ENCODE measurements at regions not wholly inside any gene's neighbourhood (a gene's known extent, or its start where the extent isn't known, plus 50 kb on each side); places are given as distances from the start of the nearest gene placed in this dataset.
"Not testable (repeated sequence)": the region's sequence is repeated elsewhere in the genome, so short reads cannot be mapped to it uniquely, and the experiment has no call there.

DNA sequence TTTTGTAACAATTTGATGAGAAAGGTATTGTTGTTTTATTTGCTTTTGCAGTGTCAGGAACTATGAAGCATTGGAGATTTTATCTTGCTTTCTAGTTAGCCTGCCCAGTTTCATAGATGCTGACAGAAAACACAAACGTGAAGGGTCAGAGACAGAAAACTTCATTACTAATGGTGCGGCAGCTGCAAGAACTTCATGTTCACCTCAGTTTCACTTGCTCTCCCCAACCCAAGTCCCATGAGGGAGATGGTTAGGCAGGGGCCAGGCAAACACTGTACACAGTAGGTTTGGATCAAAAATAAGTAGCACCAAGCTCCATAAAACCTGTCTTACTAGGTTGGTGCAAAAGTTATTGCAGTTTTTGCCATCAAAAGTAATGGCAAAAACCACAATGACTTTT, 550.2 kb upstream of the MIR17HG start:
- no peak for DNase-seq

- DNase-seq = no peak
These were observed 549.1 kb upstream of the MIR17HG start for GRCh38 chr13:90798381-90798780.

DNA sequence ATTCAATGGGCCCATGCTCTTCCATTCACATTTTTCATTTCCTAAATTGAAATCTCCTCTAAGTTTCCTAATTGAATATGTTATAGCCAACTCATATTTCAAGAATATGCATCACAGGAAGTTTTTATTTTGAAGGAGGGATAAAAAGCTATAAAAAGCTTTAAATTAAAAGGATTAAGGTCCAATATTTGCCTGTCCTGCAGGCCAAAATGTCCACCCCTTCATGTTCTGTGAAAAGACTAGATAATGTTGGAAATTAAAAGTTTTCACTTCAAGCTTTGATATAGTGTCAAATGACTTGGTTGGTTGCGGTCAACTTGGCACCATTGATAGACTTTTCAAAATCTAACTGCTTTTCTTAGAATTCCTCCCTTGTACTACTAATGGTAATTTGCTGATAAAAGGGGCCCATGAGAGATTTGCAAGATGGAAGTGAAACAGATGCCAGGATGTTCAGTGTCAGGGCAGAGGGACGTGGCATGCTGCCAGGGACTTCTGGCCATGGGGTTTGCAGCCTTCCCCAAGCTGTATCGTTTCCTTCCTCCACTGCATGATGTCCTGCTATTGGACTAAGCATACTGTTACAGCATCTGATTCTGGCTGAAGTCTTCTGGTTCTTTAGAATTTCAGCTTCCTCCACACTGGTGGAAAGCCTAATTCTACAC, 547.3 kb upstream of the MIR17HG start:
- DNase-seq = no peak

DNA sequence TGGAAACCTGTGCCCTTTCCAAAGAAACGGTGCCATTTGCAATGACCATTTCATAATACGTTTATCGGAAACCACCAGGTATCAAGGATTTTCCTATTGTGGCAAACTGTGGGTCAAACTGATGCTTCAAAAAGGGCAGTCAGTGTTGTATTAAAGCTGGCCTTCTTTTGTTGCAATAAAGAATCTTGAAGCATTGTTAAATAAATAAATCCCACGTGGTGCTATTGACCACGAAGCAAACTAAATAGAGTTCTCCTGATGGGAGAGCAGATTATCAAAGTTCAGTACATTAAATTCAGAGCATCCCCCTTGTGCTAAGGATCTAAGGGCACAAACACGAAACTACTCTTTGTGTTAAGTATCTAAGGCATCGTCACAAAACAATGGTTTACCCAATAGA, 545.9 kb upstream of the MIR17HG start:
- DNase-seq = no peak

DNA sequence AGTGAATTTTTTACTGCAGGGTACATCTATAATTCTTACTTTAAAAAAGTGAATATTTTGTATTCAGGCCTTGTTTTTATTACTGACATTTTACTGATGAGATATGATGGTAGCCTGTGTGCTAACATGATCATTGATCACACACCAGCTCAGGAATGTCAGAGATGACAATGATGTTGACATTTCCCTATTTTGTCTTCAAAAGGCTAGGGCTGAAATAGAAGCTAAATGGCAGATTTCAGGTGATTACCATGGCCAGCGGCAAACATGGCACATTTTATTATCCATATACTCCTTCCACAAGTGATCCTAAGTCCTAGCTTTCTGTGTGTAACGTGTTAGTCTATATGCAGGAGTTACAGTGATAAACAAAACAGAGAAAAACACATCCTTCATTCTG, 544.3 kb upstream of the MIR17HG start:
- DNase-seq = no peak

DNA sequence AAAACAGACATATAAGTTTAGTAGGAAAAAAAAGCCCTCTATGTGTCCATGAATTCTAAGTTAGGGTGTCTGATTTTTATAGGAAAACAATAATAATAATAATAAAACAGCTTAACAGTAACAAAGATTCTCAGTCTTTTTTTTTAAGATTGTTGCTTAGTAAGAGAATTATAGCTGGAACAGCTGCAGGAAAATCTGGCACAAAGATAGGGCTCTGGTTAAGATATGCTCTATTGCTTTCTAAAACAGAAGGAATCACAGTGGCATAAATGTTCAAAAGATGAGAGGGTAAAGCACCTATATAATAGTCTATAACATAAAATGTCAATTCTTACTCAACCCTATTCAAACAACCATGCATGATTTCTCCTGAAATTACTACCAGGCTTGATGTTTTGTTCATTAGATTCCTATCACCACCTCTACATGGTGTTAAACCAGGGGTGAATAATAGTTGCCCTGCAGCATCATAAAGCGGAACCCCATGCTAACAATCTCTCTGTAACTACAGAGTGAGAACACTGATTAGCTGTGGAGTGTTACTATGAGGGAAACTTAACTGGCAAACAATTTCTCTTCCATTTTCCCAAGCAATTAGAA, 541.4 kb upstream of the MIR17HG start:
- DNase-seq = no peak

DNA sequence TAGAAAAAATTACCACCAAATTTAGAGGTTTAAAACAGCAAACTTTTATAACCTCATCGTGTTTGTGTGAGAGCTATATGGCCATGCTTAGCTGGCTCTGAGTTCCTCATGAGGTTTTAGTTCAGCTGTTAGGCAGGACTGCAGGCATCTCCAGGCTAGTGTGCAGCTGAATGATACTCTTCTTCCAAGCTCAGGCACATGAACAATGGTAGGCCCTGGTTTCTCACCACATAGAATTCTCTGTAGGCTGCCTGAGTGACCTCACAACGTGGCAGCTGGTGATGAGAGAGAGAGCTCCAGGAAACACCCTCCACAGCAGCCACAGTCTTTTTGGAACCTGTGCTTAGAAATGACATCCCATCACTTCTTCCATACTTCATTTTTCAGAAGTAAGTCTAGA, 540.6 kb upstream of the MIR17HG start:
- DNase-seq = no peak

GRCh38 chr13:90808838-90809237, 538.6 kb upstream of the MIR17HG start:
- DNase-seq = no peak

GRCh38 chr13:90824032-90824431, 523.5 kb upstream of the MIR17HG start:
- no peak for DNase-seq

GRCh38 chr13:90826688-90827087, 520.8 kb upstream of the MIR17HG start:
- DNase-seq = no peak

- no peak for DNase-seq
These were observed 516.7 kb upstream of the MIR17HG start for GRCh38 chr13:90830782-90831181.

DNA sequence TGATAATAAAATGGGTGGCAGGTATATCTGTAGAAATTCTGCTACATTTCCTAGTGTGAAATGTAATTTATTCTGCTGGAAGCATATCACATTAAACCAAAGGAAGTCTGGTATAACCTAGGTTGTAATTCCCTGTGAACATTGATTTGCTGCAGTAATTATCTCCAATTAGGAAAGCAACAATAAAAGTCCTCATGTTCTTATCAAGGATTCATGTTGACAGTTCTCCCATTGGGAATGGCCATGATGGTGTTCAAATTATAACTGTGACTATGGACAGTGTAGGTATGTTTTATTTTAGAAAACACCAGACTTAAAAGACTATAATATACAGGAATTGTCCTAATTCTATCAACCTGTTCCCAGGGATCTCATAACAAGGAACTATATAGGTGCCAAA, 513.5 kb upstream of the MIR17HG start:
- DNase-seq = no peak

DNA sequence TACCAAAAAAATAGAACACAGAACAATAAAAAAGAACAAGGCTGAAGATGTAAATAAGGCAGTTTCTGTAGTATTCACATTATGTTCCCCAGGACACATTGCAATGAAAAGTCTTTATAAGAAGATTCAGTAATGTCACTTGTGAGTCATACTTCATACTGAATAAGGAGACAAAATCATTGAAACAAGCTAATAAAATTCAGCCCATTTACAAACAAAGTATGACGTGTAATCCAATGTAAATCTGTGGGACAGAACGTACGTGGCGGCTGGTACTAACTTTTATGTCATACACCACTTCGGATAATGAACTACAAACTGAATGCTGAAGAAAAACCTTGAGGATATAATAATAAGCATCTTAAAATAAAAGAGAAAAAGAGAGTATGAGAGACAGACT, 512.8 kb upstream of the MIR17HG start:
- no peak for DNase-seq

GRCh38 chr13:90835826-90836225, 511.7 kb upstream of the MIR17HG start:
- DNase-seq = no peak

GRCh38 chr13:90838317-90838960, 509.0 kb upstream of the MIR17HG start:
- no peak for DNase-seq

DNA sequence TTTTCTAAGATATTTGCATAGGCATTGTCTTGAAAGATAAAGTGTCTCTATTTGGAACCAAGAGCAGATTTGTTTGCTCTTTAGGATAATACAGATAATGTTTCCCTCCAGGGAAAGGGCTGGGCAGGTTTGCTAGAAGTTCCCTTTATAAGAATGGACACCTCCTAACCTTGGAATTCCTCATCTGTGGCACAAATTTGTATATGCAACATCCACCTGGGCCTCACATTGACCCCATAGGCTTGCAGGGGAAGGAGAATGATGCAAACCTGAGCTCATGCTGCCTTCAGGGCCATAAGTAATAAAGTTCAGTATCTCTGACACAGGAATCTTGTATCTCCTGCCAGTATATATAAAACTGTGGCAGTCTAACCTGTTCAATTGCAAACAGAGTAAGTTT, 508.4 kb upstream of the MIR17HG start:
- DNase-seq = no peak

- no peak for DNase-seq
These were observed 500.6 kb upstream of the MIR17HG start for GRCh38 chr13:90846936-90847335.

- not testable (repeated sequence) for DNase-seq
These were observed 493.8 kb upstream of the MIR17HG start for GRCh38 chr13:90853666-90854065.

DNA sequence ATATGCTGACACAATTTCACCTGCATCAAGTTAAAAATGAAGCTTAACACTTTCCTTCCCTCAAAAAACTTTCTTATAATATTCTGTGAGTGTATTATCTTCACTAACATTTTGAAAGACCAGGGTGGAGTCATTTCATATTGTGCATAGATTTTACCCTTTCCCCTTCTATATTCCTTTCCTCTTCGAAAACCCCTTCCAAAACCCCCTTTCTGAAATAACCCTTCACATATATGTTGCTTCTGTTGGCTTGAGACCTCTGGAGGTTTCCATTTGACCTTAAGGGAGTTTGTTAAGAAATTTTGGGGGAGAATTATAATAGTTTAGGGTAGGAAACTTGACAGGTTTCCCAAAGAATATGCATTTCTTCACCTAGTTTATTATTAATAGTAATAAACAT, 489.6 kb upstream of the MIR17HG start:
- DNase-seq = no peak

DNA sequence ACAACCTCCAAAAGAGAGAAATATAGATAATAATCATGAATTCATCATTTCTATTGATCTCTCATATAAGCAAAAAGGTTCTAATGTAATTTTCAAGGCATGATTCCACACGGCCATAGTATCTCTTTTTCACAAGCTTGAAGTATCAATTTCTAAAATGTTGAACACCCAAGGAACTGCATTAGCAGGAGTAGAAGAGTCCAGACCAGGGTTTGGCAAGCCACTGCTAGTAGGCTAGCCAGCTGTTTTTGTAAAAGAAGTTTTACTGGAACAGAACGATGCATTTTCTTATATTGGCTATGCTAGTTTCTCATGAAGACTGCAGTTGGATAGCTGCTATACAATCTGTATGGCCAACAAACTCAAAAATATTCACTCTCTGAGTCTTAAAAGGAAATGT, 481.5 kb upstream of the MIR17HG start:
- no peak for DNase-seq

GRCh38 chr13:90867336-90867683, 480.2 kb upstream of the MIR17HG start:
- peak in 1 of 5 donors; percentile 23 for DNase-seq

DNA sequence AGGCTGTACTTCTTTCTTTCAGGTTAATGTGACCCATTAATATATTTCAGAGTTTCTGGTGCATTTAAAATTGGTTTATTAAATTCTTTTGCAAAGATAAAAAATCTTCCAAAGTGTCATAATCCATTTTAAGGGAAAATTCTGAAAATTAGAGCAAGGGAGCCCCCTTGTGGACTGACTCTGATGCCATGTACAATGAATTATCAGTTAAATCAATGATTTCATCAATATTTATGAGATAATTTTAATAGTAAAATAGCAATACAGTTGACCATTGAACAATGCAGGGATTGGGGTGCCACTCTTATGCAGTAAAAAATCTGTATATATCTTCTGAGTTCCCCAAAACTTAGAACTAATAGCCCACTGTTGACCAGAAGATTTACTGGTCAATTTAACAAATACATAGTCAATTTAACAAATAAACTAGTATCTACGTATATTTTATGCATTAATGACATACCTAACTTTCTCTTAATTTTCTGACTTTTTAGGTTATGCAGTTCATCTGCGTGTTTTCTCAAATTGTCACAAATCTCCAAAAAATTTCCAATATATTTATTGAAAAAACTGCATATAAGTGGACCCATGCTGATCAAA, 479.1 kb upstream of the MIR17HG start:
- no peak for DNase-seq

GRCh38 chr13:90869580-90869979, 477.9 kb upstream of the MIR17HG start:
- no peak for DNase-seq

DNA sequence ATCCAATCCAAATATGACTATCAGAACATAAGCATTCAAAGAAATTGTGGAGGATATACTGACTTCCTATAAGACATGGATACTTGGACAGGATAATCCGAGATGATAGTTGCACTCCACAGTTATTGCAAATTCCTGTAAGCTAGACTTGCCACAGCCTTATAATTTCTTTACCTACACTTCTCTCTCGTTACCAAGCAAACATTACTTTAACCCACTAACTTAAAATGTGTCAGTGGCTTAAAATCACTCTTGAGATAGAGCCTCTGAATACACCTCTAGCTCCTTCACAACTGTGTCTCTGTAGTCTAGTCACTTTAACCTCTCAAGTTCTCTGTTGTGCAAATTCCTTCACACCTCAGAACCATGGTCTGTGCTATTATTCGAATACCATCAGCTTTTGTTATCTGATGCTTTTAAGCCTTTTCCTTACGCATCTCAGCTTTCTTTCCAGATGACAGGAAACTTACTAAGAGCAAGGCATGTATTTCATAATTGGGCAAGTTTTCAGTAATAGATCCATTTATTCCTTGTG, 474.9 kb upstream of the MIR17HG start:
- DNase-seq = no peak
